ENCODE measurements at regions not wholly inside any gene's neighbourhood (a gene's known extent, or its start where the extent isn't known, plus 50 kb on each side); places are given as distances from the start of the nearest gene placed in this dataset.
A peak's percentile ranks its signal among the peaks of the same experiment; 100 is the strongest.

DNA sequence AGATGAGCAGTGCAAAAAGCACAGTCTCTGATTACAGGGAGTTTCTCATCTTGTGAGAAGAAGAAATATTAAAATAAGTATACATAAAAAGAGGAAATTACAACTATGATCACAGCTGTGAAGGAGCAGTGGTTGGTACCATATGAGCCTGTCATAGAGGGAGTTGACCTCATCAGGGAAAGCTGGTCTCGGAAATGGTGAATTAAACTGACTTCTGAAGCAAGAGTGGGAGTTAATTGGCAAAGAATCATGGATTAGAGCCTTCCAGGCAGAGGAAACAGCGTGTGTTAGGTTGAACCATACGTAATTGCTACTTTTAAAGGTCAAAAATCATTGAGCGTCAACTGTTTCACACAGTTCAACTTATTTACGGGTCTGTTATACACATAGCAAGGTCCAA lies 539.1 kb downstream of the EDEM1 start:
- no peak overlapping the region for H3K4me3 Mint-ChIP-seq
- H3K27me3 Mint-ChIP-seq, result no peaks in the 10 kb centered on the region
- CTCF ChIA-PET, result no interaction called here
- H3K4me1 Mint-ChIP-seq, result no peaks in the 10 kb centered on the region
- Histone ChIP-seq H3K27me3 (ENCODE audit: control insufficient read depth in 2 of 2, insufficient read depth in 2 of 2, low read length in 2 of 2) (no peaks in the 10 kb centered on the region), H3K27ac (ENCODE audit: low read depth, low read length) (no peak overlapping the region), H3K4me3 (ENCODE audit: low read length) (no peak overlapping the region), H3K36me3 (ENCODE audit: control insufficient read depth in 2 of 3, insufficient read depth in 3 of 3, low read length in 3 of 3) (no peaks in the 10 kb centered on the region), H3K9me3 (ENCODE audit: control insufficient read depth in 2 of 3, low read length in 3 of 3) (no peaks in the 10 kb centered on the region), H3K4me1 (ENCODE audit: control insufficient read depth in 2 of 2, insufficient read depth in 2 of 2, low read length in 2 of 2) (no peaks in the 10 kb centered on the region)
- peaks cover 0 to 9% (median 0%) of the 10 kb centered on the region in 11 donors for H3K9me3 Mint-ChIP-seq
- POLR2A ChIA-PET, result no interaction called here
- no peak overlapping the region for H3K27ac Mint-ChIP-seq
- intact Hi-C loops (cut with micrococcal nuclease), result no loop called here
- no peaks in the 10 kb centered on the region for H3K36me3 Mint-ChIP-seq
- ATAC-seq, result no peak
- DNase-seq, result no peak

DNA sequence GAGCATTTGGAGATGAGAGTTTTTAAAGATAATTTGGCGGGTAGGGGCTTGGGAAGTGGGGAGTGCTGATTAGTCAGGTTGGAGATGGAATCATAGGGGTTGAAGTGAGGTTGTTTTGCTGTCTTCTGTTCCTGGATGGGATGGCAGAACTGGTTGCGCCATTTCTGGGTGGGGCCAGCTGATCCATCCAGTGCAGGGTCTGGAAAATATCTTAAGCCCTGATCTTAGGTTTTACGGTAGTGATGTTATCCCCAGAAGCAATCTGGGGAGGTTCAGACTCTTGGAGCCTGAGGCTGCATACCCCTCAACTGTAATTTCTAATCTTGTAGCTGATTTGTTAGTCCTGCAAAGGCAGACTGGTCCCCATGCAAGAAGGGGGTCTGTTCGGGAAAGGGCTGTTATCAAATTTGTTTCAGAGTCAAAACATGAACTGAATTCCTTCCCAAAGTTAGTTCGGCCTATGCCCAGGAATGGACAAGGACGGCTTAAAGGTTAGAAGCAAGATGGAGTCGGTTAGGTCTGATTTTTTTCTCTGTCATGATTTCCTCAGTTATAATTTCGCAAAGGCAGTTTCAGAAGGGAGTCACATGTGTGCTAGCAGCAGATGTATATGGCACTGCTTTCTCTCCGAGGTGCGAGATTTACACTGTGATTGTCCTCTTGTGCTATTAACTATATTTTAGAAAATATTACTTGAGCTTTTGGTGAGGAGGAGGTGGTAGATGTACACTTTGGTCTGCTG lies 540.4 kb downstream of the EDEM1 start:
- Mint-ChIP-seq H3K9me3 (peaks cover 0 to 9% (median 0%) of the 10 kb centered on the region in 11 donors), H3K27me3 (no peaks in the 10 kb centered on the region), H3K4me1 (no peaks in the 10 kb centered on the region), H3K27ac (peak overlapping the region in 1 of 9 donors; percentile 56), H3K36me3 (no peaks in the 10 kb centered on the region), H3K4me3 (no peak overlapping the region)
- intact Hi-C loops (cut with micrococcal nuclease), result no loop called here
- Histone ChIP-seq H3K27ac (ENCODE audit: low read depth, low read length) (no peak overlapping the region), H3K4me1 (ENCODE audit: control insufficient read depth in 2 of 2, insufficient read depth in 2 of 2, low read length in 2 of 2) (no peaks in the 10 kb centered on the region), H3K4me3 (ENCODE audit: low read length) (no peak overlapping the region), H3K27me3 (ENCODE audit: control insufficient read depth in 2 of 2, insufficient read depth in 2 of 2, low read length in 2 of 2) (no peaks in the 10 kb centered on the region), H3K36me3 (ENCODE audit: control insufficient read depth in 2 of 3, insufficient read depth in 3 of 3, low read length in 3 of 3) (no peaks in the 10 kb centered on the region), H3K9me3 (ENCODE audit: control insufficient read depth in 2 of 3, low read length in 3 of 3) (no peaks in the 10 kb centered on the region)
- ChIA-PET CTCF (no interaction called here), POLR2A (no interaction called here)
- ATAC-seq, result no peak
- DNase-seq, result no peak

DNA sequence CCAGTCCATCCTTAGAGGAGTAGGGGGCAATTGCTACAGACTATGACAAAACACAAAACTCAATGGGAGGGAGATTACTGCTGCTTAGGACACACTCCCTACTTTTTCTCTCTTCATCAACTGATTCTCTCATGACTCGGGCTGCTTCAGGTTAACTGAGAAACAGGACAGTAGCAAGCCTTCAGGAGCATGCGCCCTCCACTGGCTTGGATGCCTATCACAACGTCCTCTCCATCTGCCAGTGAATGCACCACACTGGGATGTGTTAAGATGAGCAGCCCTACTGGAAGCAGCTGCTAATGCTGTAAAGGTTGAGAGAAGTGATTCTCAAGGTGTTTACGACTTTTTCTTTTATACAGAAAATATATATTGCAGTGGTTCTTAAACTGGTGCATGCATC lies 542.3 kb downstream of the EDEM1 start:
- Histone ChIP-seq H3K4me3 (ENCODE audit: low read length) (no peak overlapping the region), H3K27ac (ENCODE audit: low read depth, low read length) (no peak overlapping the region), H3K9me3 (ENCODE audit: control insufficient read depth in 2 of 3, low read length in 3 of 3) (no peaks in the 10 kb centered on the region), H3K4me1 (ENCODE audit: control insufficient read depth in 2 of 2, insufficient read depth in 2 of 2, low read length in 2 of 2) (no peaks in the 10 kb centered on the region), H3K36me3 (ENCODE audit: control insufficient read depth in 2 of 3, insufficient read depth in 3 of 3, low read length in 3 of 3) (no peaks in the 10 kb centered on the region), H3K27me3 (ENCODE audit: control insufficient read depth in 2 of 2, insufficient read depth in 2 of 2, low read length in 2 of 2) (no peaks in the 10 kb centered on the region)
- ATAC-seq, result no peak
- Mint-ChIP-seq H3K27ac (no peak overlapping the region), H3K9me3 (peaks cover 0 to 9% (median 0%) of the 10 kb centered on the region in 11 donors), H3K4me1 (no peaks in the 10 kb centered on the region), H3K4me3 (no peak overlapping the region), H3K36me3 (no peaks in the 10 kb centered on the region), H3K27me3 (no peaks in the 10 kb centered on the region)
- ChIA-PET CTCF (interaction anchor here (0.6 kb wide), 1 partner anchor 608 kb away, joined by 4 read pairs; no protein-coding TSS in a partner anchor), POLR2A (no interaction called here)
- no peak for DNase-seq
- intact Hi-C loops (cut with micrococcal nuclease), result no loop called here

DNA sequence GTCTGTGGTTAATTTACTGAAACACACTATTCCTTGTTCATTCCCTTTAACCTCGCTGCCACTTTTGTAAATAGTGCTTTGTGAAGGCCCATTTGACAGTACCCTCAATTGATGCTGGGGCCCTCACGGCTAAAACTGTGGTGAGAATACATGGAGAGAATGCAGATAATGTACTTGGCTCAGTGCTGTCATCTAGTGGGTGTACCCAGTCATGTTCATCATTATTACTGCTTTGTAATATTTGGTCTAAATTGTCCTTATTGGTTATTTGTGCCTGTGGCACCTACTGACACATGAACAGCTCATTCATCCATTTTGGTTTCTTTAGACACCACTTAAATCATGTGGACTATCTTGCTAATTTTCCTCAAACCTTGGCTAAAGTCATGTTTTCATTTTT lies 543.6 kb downstream of the EDEM1 start:
- Mint-ChIP-seq H3K36me3 (no peaks in the 10 kb centered on the region), H3K27ac (no peak overlapping the region), H3K4me1 (no peaks in the 10 kb centered on the region), H3K4me3 (no peak overlapping the region), H3K27me3 (no peaks in the 10 kb centered on the region), H3K9me3 (peaks cover 0 to 9% (median under 1%) of the 10 kb centered on the region in 11 donors)
- intact Hi-C loops (cut with micrococcal nuclease), result no loop called here
- ATAC-seq (no peak), DNase-seq (no peak)
- H3K4me3 ChIP-seq (ENCODE audit: low read length), result no peak overlapping the region
- no peak overlapping the region for H3K27ac ChIP-seq (ENCODE audit: low read depth, low read length)
- no peaks in the 10 kb centered on the region for H3K9me3 ChIP-seq (ENCODE audit: control insufficient read depth in 2 of 3, low read length in 3 of 3)
- H3K4me1 ChIP-seq (ENCODE audit: control insufficient read depth in 2 of 2, insufficient read depth in 2 of 2, low read length in 2 of 2), result no peaks in the 10 kb centered on the region
- ChIA-PET CTCF (interaction anchor here (0.6 kb wide), 1 partner anchor 917 kb away, joined by 3 read pairs; no protein-coding TSS in a partner anchor), POLR2A (no interaction called here)
- no peaks in the 10 kb centered on the region for H3K36me3 ChIP-seq (ENCODE audit: control insufficient read depth in 2 of 3, insufficient read depth in 3 of 3, low read length in 3 of 3)
- H3K27me3 ChIP-seq (ENCODE audit: control insufficient read depth in 2 of 2, insufficient read depth in 2 of 2, low read length in 2 of 2), result no peaks in the 10 kb centered on the region

DNA sequence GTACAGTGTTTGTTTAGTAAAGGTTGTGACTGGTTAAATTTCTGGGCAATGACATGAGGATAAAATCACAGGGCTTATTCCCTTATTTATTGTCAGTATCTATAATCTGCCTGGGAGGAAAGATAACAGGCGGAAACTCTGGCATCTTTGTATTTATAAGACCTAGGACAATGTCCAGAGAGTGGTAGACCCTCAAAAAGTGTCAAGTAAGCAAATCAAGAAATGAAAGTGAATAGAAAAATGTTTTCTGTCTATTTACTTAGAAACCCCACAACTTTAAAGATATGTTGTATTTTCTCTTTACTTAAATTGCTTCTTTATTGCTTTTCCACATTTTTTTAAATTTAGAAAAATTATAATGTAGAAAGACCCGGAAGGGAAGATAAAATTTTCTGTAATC lies 544.6 kb downstream of the EDEM1 start:
- DNase-seq (no peak), ATAC-seq (no peak)
- no peak overlapping the region for H3K27ac ChIP-seq (ENCODE audit: low read depth, low read length)
- Mint-ChIP-seq H3K4me1 (no peaks in the 10 kb centered on the region), H3K36me3 (no peaks in the 10 kb centered on the region), H3K4me3 (no peak overlapping the region), H3K27ac (no peak overlapping the region), H3K27me3 (peaks cover 0 to 4% (median 0%) of the 10 kb centered on the region in 5 donors), H3K9me3 (peaks cover 0 to 9% (median 2%) of the 10 kb centered on the region in 11 donors)
- intact Hi-C loops (cut with micrococcal nuclease), result no loop called here
- CTCF ChIA-PET, result no interaction called here
- no peaks in the 10 kb centered on the region for H3K27me3 ChIP-seq (ENCODE audit: control insufficient read depth in 2 of 2, insufficient read depth in 2 of 2, low read length in 2 of 2)
- POLR2A ChIA-PET, result no interaction called here
- no peaks in the 10 kb centered on the region for H3K4me1 ChIP-seq (ENCODE audit: control insufficient read depth in 2 of 2, insufficient read depth in 2 of 2, low read length in 2 of 2)
- no peaks in the 10 kb centered on the region for H3K9me3 ChIP-seq (ENCODE audit: control insufficient read depth in 2 of 3, low read length in 3 of 3)
- no peaks in the 10 kb centered on the region for H3K36me3 ChIP-seq (ENCODE audit: control insufficient read depth in 2 of 3, insufficient read depth in 3 of 3, low read length in 3 of 3)
- no peak overlapping the region for H3K4me3 ChIP-seq (ENCODE audit: low read length)

DNA sequence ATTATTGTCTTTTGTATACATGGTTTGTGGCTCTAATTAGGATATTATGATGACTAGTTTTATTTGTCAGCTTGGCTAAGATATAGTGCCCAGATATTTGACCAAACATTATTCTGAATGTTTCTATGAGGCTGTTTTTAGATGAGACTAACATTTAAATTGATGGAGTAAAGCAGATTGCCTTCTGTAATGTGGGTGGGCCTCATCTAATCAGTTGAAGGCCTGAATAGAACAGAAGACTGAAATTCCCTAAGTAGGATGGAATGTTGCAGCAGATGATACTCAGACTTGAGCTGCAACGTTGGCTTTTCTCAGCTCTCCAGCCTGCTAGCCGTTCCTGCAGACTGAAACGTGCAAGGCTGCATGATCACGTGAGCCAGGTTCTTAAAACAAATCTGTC lies 546.5 kb downstream of the EDEM1 start:
- CTCF ChIA-PET, result no interaction called here
- no peak for DNase-seq
- no peaks in the 10 kb centered on the region for H3K9me3 ChIP-seq (ENCODE audit: control insufficient read depth in 2 of 3, low read length in 3 of 3)
- no peak overlapping the region for H3K27ac ChIP-seq (ENCODE audit: low read depth, low read length)
- H3K4me3 ChIP-seq (ENCODE audit: low read length), result no peak overlapping the region
- H3K4me1 ChIP-seq (ENCODE audit: control insufficient read depth in 2 of 2, insufficient read depth in 2 of 2, low read length in 2 of 2), result no peaks in the 10 kb centered on the region
- intact Hi-C loops (cut with micrococcal nuclease), result no loop called here
- no peaks in the 10 kb centered on the region for H3K36me3 ChIP-seq (ENCODE audit: control insufficient read depth in 2 of 3, insufficient read depth in 3 of 3, low read length in 3 of 3)
- H3K27me3 Mint-ChIP-seq, result peaks cover 0 to 4% (median 0%) of the 10 kb centered on the region in 5 donors
- no peak for ATAC-seq
- H3K4me1 Mint-ChIP-seq, result no peaks in the 10 kb centered on the region
- H3K4me3 Mint-ChIP-seq, result no peak overlapping the region
- POLR2A ChIA-PET, result no interaction called here
- H3K27ac Mint-ChIP-seq, result no peak overlapping the region
- H3K36me3 Mint-ChIP-seq, result no peaks in the 10 kb centered on the region
- H3K27me3 ChIP-seq (ENCODE audit: control insufficient read depth in 2 of 2, insufficient read depth in 2 of 2, low read length in 2 of 2), result no peaks in the 10 kb centered on the region
- H3K9me3 Mint-ChIP-seq, result peaks cover 0 to 4% (median 2%) of the 10 kb centered on the region in 11 donors

DNA sequence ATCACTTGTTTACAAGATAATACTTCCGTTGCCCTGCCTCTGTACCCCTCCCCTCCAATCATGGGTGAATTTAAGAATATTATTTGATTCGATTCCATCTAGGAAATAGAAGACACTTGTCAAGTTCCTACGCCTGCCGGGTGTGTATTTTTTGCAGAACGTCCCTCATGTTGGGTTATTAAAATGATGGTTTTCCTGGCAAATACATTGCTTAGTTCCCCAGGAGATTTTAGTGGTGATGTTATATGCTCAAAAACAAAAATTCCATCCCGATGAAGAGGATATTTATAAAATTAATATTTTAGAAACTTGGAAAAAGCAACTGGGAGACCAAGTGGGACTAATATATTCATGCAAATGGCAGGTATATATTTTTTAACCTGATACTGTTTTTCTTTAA lies 548.4 kb downstream of the EDEM1 start:
- Mint-ChIP-seq H3K36me3 (no peaks in the 10 kb centered on the region), H3K9me3 (peaks cover 0 to 4% (median 0%) of the 10 kb centered on the region in 11 donors), H3K27me3 (peaks cover 0 to 4% (median 0%) of the 10 kb centered on the region in 5 donors), H3K4me1 (no peaks in the 10 kb centered on the region), H3K4me3 (no peak overlapping the region), H3K27ac (no peak overlapping the region)
- ChIA-PET CTCF (no interaction called here), POLR2A (no interaction called here)
- H3K27me3 ChIP-seq (ENCODE audit: control insufficient read depth in 2 of 2, insufficient read depth in 2 of 2, low read length in 2 of 2), result no peaks in the 10 kb centered on the region
- H3K36me3 ChIP-seq (ENCODE audit: control insufficient read depth in 2 of 3, insufficient read depth in 3 of 3, low read length in 3 of 3), result no peaks in the 10 kb centered on the region
- H3K9me3 ChIP-seq (ENCODE audit: control insufficient read depth in 2 of 3, low read length in 3 of 3), result no peaks in the 10 kb centered on the region
- no peak overlapping the region for H3K27ac ChIP-seq (ENCODE audit: low read depth, low read length)
- H3K4me1 ChIP-seq (ENCODE audit: control insufficient read depth in 2 of 2, insufficient read depth in 2 of 2, low read length in 2 of 2), result no peaks in the 10 kb centered on the region
- no peak overlapping the region for H3K4me3 ChIP-seq (ENCODE audit: low read length)
- no peak for DNase-seq
- intact Hi-C loops (cut with micrococcal nuclease), result no loop called here
- ATAC-seq, result no peak

Data from naive thymus-derived CD4-positive, alpha-beta T cell (primary cell).